ENCODE measurements at regions not wholly inside any gene's neighbourhood (a gene's known extent, or its start where the extent isn't known, plus 50 kb on each side); places are given as distances from the start of the nearest gene placed in this dataset.

GRCh38 chr5:54655266-54655665, 137.7 kb downstream of the SNX18 start:
- ChIA-PET CTCF (no interaction called here), POLR2A (no interaction called here)
- Histone ChIP-seq H3K27me3 (ENCODE audit: control insufficient read depth, insufficient read depth, low read length) (no peaks in the 10 kb centered on the region), H3K36me3 (ENCODE audit: control insufficient read depth, insufficient read depth, low read length) (no peaks in the 10 kb centered on the region), H3K4me3 (ENCODE audit: low read depth, low read length) (no peak overlapping the region)
- DNase-seq (ENCODE audit: low read depth): no peak
- TF ChIP-seq CTCF (IDR thresholded peaks at IDR 0.05; ENCODE audit: insufficient read depth, low read depth, low read length): no peak

- Histone ChIP-seq H3K27me3 (ENCODE audit: control insufficient read depth, insufficient read depth, low read length) (no peaks in the 10 kb centered on the region), H3K4me3 (ENCODE audit: low read depth, low read length) (no peak overlapping the region), H3K36me3 (ENCODE audit: control insufficient read depth, insufficient read depth, low read length) (no peaks in the 10 kb centered on the region)
- TF ChIP-seq CTCF (IDR thresholded peaks at IDR 0.05; ENCODE audit: insufficient read depth, low read depth, low read length): no peak
- DNase-seq (ENCODE audit: low read depth): no peak
- ChIA-PET POLR2A (interaction anchor here (0.5 kb wide), 1 partner anchor 648 kb away, joined by 15 read pairs; no protein-coding TSS in a partner anchor), CTCF (interaction anchor here (1.4 kb wide), 1 partner anchor 137 kb away, joined by 6 read pairs; the partner anchor contains the start of gene SNX18)
Measured at GRCh38 chr5:54653956-54654614, 136.5 kb downstream of the SNX18 start.

- Histone ChIP-seq H3K27me3 (ENCODE audit: control insufficient read depth, insufficient read depth, low read length) (no peaks in the 10 kb centered on the region), H3K4me3 (ENCODE audit: low read depth, low read length) (no peak overlapping the region), H3K36me3 (ENCODE audit: control insufficient read depth, insufficient read depth, low read length) (no peaks in the 10 kb centered on the region)
- ChIA-PET POLR2A (no interaction called here), CTCF (no interaction called here)
- TF ChIP-seq CTCF (IDR thresholded peaks at IDR 0.05; ENCODE audit: insufficient read depth, low read depth, low read length): no peak
- DNase-seq (ENCODE audit: low read depth): no peak
Measured at GRCh38 chr5:54651482-54652076, 134.0 kb downstream of the SNX18 start.

- H3K4me3 ChIP-seq (ENCODE audit: low read depth, low read length): no peak overlapping the region
- H3K36me3 ChIP-seq (ENCODE audit: control insufficient read depth, insufficient read depth, low read length): no peaks in the 10 kb centered on the region
- CTCF ChIA-PET: no interaction called here
- H3K27me3 ChIP-seq (ENCODE audit: control insufficient read depth, insufficient read depth, low read length): no peaks in the 10 kb centered on the region
- POLR2A ChIA-PET: no interaction called here
- DNase-seq (ENCODE audit: low read depth): no peak
- TF ChIP-seq CTCF (IDR thresholded peaks at IDR 0.05; ENCODE audit: insufficient read depth, low read depth, low read length): no peak
Measured at GRCh38 chr5:54649041-54649504, 131.5 kb downstream of the SNX18 start.

GRCh38 chr5:54646356-54647101, 129.0 kb downstream of the SNX18 start:
- CTCF ChIA-PET: interaction anchor here (2.3 kb wide), 1 partner anchor 13 kb away, joined by 7 read pairs; no protein-coding TSS in a partner anchor
- H3K27me3 ChIP-seq (ENCODE audit: control insufficient read depth, insufficient read depth, low read length): no peaks in the 10 kb centered on the region
- no peak for TF ChIP-seq CTCF (IDR thresholded peaks at IDR 0.05; ENCODE audit: insufficient read depth, low read depth, low read length)
- H3K4me3 ChIP-seq (ENCODE audit: low read depth, low read length): no peak overlapping the region
- POLR2A ChIA-PET: no interaction called here
- no peak for DNase-seq (ENCODE audit: low read depth)
- H3K36me3 ChIP-seq (ENCODE audit: control insufficient read depth, insufficient read depth, low read length): no peaks in the 10 kb centered on the region
